ENCODE measurements at regions not wholly inside any gene's neighbourhood (a gene's known extent, or its start where the extent isn't known, plus 50 kb on each side); places are given as distances from the start of the nearest gene placed in this dataset.

- peak; percentile 66 to 72; a peak in 2 of 4 replicates for TF ChIP-seq HDAC2 (IDR thresholded peaks at IDR 0.05; ENCODE audit: borderline replicate concordance in 1 of 2, low read depth in 2 of 2, low read length in 2 of 2)
- TF ChIP-seq SP4 (IDR thresholded peaks at IDR 0.05; ENCODE audit: low read length) = no peak
- no peak for TF ChIP-seq RNF2 (IDR thresholded peaks at IDR 0.05; ENCODE audit: borderline replicate concordance, low read depth, low read length, missing control alignments, poor library complexity, severe bottlenecking)
- no peak for TF ChIP-seq SAP30 (IDR thresholded peaks at IDR 0.05; ENCODE audit: insufficient read depth, insufficient replicate concordance, low read length)
- no peak for TF ChIP-seq SIRT6 (IDR thresholded peaks at IDR 0.05; ENCODE audit: low read length)
- TF ChIP-seq MAFK (IDR thresholded peaks at IDR 0.05; ENCODE audit: low read depth, low read length) = peak; percentile 83
- peak in 1 of 2 experiments; percentile 95; a peak in 2 of 3 replicates for TF ChIP-seq EP300 (IDR thresholded peaks at IDR 0.05; ENCODE audit: borderline replicate concordance in 1 of 2, low read depth in 2 of 2, low read length in 2 of 2)
- no peak for TF ChIP-seq CHD1 (IDR thresholded peaks at IDR 0.05; ENCODE audit: low read depth, low read length)
- TF ChIP-seq KDM1A (IDR thresholded peaks at IDR 0.05; ENCODE audit: borderline replicate concordance, low read length) = peak; percentile 28; the same call in 1 of the 2 replicates
- no peak for TF ChIP-seq FOSL1 (IDR thresholded peaks at IDR 0.05; ENCODE audit: insufficient read depth, low read depth, low read length)
- TF ChIP-seq KDM4A (IDR thresholded peaks at IDR 0.05; ENCODE audit: low read depth, low read length, severe bottlenecking) = no peak
- no peak for TF ChIP-seq KDM5A (IDR thresholded peaks at IDR 0.05; ENCODE audit: low read length)
- peak; percentile 48; the same call in 1 of the 2 replicates for TF ChIP-seq EGR1 (IDR thresholded peaks at IDR 0.05; ENCODE audit: borderline replicate concordance, low read depth, low read length)
- TF ChIP-seq TCF12 (IDR thresholded peaks at IDR 0.05; ENCODE audit: low read depth, low read length) = 0 out of 2 replicates have a peak, but pooled peaks have one; percentile 36
- no peak for TF ChIP-seq RXRA (IDR thresholded peaks at IDR 0.05; ENCODE audit: insufficient read depth, low read depth, low read length)
- peak in 1 of 2 experiments; percentile 16; a peak in 1 of 4 replicates for TF ChIP-seq RAD21 (IDR thresholded peaks at IDR 0.05 in 1 of 2, conservative IDR thresholded peaks at IDR 0.05 in 1 of 2; ENCODE audit: low read depth in 2 of 2, low read length in 2 of 2)
- no peak for TF ChIP-seq TAF1 (IDR thresholded peaks at IDR 0.05; ENCODE audit: low read depth, low read length)
- TF ChIP-seq EZH2 (IDR thresholded peaks at IDR 0.05; ENCODE audit: low read depth, low read length, severe bottlenecking) = no peak
- no peak for TF ChIP-seq RBBP5 (IDR thresholded peaks at IDR 0.05; ENCODE audit: borderline replicate concordance, low read depth, low read length)
- TF ChIP-seq, protein P1, sequence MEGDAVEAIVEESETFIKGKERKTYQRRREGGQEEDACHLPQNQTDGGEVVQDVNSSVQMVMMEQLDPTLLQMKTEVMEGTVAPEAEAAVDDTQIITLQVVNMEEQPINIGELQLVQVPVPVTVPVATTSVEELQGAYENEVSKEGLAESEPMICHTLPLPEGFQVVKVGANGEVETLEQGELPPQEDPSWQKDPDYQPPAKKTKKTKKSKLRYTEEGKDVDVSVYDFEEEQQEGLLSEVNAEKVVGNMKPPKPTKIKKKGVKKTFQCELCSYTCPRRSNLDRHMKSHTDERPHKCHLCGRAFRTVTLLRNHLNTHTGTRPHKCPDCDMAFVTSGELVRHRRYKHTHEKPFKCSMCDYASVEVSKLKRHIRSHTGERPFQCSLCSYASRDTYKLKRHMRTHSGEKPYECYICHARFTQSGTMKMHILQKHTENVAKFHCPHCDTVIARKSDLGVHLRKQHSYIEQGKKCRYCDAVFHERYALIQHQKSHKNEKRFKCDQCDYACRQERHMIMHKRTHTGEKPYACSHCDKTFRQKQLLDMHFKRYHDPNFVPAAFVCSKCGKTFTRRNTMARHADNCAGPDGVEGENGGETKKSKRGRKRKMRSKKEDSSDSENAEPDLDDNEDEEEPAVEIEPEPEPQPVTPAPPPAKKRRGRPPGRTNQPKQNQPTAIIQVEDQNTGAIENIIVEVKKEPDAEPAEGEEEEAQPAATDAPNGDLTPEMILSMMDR (IDR thresholded peaks at IDR 0.05; ENCODE audit: control extremely low read depth in 1 of 3, insufficient read depth in 1 of 3, low read depth in 1 of 3, low read length in 3 of 3) = no peak
- TF ChIP-seq SP2 (IDR thresholded peaks at IDR 0.05; ENCODE audit: low read length) = no peak
These were observed 145.1 kb upstream of the RMP24 start (continued) for GRCh38 chr18:35827275-35827902.
